Lower leg skin (tissue), 3 donors: ENCODE measurements at regions not wholly inside any gene's neighbourhood (a gene's known extent, or its start where the extent isn't known, plus 50 kb on each side); places are given as distances from the start of the nearest gene placed in this dataset.

Experiments used
- CTCF ChIP-seq, 3 donors: fragments of 450-650 bp; IDR thresholded peaks; one replicate each; pipeline ENCODE4 v1.5.1; 2016; ENCODE audit warnings: antibody characterized with exemption in 3 of 3, mild to moderate bottlenecking in 3 of 3, moderate library complexity in 2 of 3
- POLR2A ChIP-seq, 2 donors: fragments of 450-650 bp; IDR thresholded peaks; one replicate each; pipeline ENCODE4 v1.6.1; 2016 to 2017; ENCODE audit warnings: antibody characterized with exemption in 2 of 2, mild to moderate bottlenecking in 1 of 2, moderate library complexity in 1 of 2

GRCh38 chr17:69874175-69874670, 200.8 kb upstream of the KCNJ16 start:
- TF ChIP-seq POLR2A (IDR thresholded peaks at IDR 0.05) (no peak), CTCF (IDR thresholded peaks at IDR 0.05) (no peak)
